Lower leg skin (tissue), 3 donors: ENCODE measurements at regions not wholly inside any gene's neighbourhood (a gene's known extent, or its start where the extent isn't known, plus 50 kb on each side); places are given as distances from the start of the nearest gene placed in this dataset.

Source experiments
- CTCF ChIP-seq, 3 donors: fragments of 450-650 bp; IDR thresholded peaks; one replicate each; pipeline ENCODE4 v1.5.1; 2016; ENCODE audit warnings: antibody characterized with exemption in 3 of 3, mild to moderate bottlenecking in 3 of 3, moderate library complexity in 2 of 3
- POLR2A ChIP-seq, 2 donors: fragments of 450-650 bp; IDR thresholded peaks; one replicate each; pipeline ENCODE4 v1.6.1; 2016 to 2017; ENCODE audit warnings: antibody characterized with exemption in 2 of 2, mild to moderate bottlenecking in 1 of 2, moderate library complexity in 1 of 2

GRCh38 chr4:134560728-134561127 is 359.1 kb upstream of the PABPC4L start:
- TF ChIP-seq CTCF (IDR thresholded peaks at IDR 0.05) = no peak
- TF ChIP-seq POLR2A (IDR thresholded peaks at IDR 0.05) = no peak
